Liver (tissue), 8 donors: ENCODE measurements at regions not wholly inside any gene's neighbourhood (a gene's known extent, or its start where the extent isn't known, plus 50 kb on each side); places are given as distances from the start of the nearest gene placed in this dataset.

Source experiments
- DNase-seq: peaks from one replicate; pipeline ENCODE4 v3.0.0-alpha.2; 2017; ENCODE audit warnings: low spot score
- H3K27ac ChIP-seq, 2 donors: one replicate each; pipeline ENCODE4 v1.7.0; 2013; ENCODE audit warnings: inconsistent platforms in 2 of 2, low read length in 2 of 2, control low read depth in 1 of 2, low read depth in 1 of 2, mild to moderate bottlenecking in 1 of 2
- H3K27me3 ChIP-seq, 4 donors: one replicate each; pipeline versions ENCODE4 v1.6.1 to v1.7.0; 2013; ENCODE audit warnings: low read length in 3 of 4, inconsistent platforms in 1 of 4, mild to moderate bottlenecking in 1 of 4, moderate library complexity in 1 of 4; ENCODE audit not compliant: control insufficient read depth in 4 of 4, insufficient read depth in 4 of 4
- H3K36me3 ChIP-seq, 4 donors: one replicate each; pipeline versions ENCODE4 v1.6.1 to v1.7.0; 2013; ENCODE audit warnings: low read length in 3 of 4, mild to moderate bottlenecking in 3 of 4, low read depth in 1 of 4, moderate library complexity in 1 of 4; ENCODE audit not compliant: control insufficient read depth in 4 of 4, insufficient read depth in 3 of 4
- H3K4me1 ChIP-seq, 4 donors: one replicate each; pipeline versions ENCODE4 v1.6.1 to v1.7.0; 2013; ENCODE audit warnings: low read length in 3 of 4, mild to moderate bottlenecking in 3 of 4, moderate library complexity in 1 of 4; ENCODE audit not compliant: control insufficient read depth in 4 of 4, insufficient read depth in 4 of 4
- H3K4me3 ChIP-seq, 3 donors: one replicate each; pipeline versions ENCODE4 v1.6.1 to v1.7.0; 2013; ENCODE audit warnings: low read length in 3 of 3, control low read depth in 1 of 3, low read depth in 1 of 3, mild to moderate bottlenecking in 1 of 3
- H3K9ac ChIP-seq, 2 donors: one replicate each; pipeline ENCODE4 v1.7.0; 2013; ENCODE audit warnings: low read length in 2 of 2, mild to moderate bottlenecking in 2 of 2, moderate library complexity in 2 of 2, control low read depth in 1 of 2, low read depth in 1 of 2
- H3K9me3 ChIP-seq, 4 donors: one replicate each; pipeline versions ENCODE4 v1.6.1 to v1.7.0; 2013; ENCODE audit warnings: low read length in 3 of 4; ENCODE audit not compliant: control insufficient read depth in 4 of 4
- ATF3 ChIP-seq: IDR thresholded peaks from 2 replicates; pipeline ENCODE4 v1.6.1; 2016; ENCODE audit warnings: antibody characterized with exemption
- CTCF ChIP-seq: fragments of 150-350 bp; IDR thresholded peaks from 2 replicates; pipeline ENCODE4 v1.5.1; 2017; ENCODE audit warnings: improper control_type of control experiment, low read depth, low read length; ENCODE audit not compliant: missing input control
- EGR1 ChIP-seq, 2 donors: IDR thresholded peaks; 2 replicates each; pipeline ENCODE4 v1.6.1; 2016 to 2018; ENCODE audit warnings: antibody characterized with exemption in 2 of 2, low read depth in 2 of 2
- FOXA1 ChIP-seq: IDR thresholded peaks from 2 replicates; pipeline ENCODE4 v1.6.1; 2016; ENCODE audit warnings: antibody characterized with exemption
- FOXA2 ChIP-seq: IDR thresholded peaks from 2 replicates; pipeline ENCODE4 v1.6.1; 2016; ENCODE audit warnings: antibody characterized with exemption
- HNF4A ChIP-seq, 2 donors: conservative IDR thresholded peaks; 2 replicates each; pipeline ENCODE4 v1.6.1; 2016; ENCODE audit warnings: antibody characterized with exemption in 2 of 2, mild to moderate bottlenecking in 2 of 2
- HNF4G ChIP-seq: IDR thresholded peaks from 2 replicates; pipeline ENCODE4 v1.6.1; 2016; ENCODE audit warnings: antibody characterized with exemption
- JUND ChIP-seq, 2 donors: IDR thresholded peaks; 2 replicates each; pipeline ENCODE4 v1.6.1; 2016; ENCODE audit warnings: antibody characterized with exemption in 2 of 2
- MAX ChIP-seq: IDR thresholded peaks from 2 replicates; pipeline ENCODE4 v1.6.1; 2016; ENCODE audit warnings: antibody characterized with exemption
- NR2F2 ChIP-seq: IDR thresholded peaks from 2 replicates; pipeline ENCODE4 v1.6.1; 2016; ENCODE audit warnings: antibody characterized with exemption
- RAD21 ChIP-seq, 2 donors: IDR thresholded peaks; 2 replicates each; pipeline ENCODE4 v1.6.1; 2016; ENCODE audit warnings: antibody characterized with exemption in 2 of 2, mild to moderate bottlenecking in 2 of 2
- REST ChIP-seq: IDR thresholded peaks from 2 replicates; pipeline ENCODE4 v1.6.1; 2016; ENCODE audit warnings: antibody characterized with exemption, mild to moderate bottlenecking
- RXRA ChIP-seq, 2 donors: IDR thresholded peaks; 2 replicates each; pipeline ENCODE4 v1.6.1; 2017 to 2018; ENCODE audit warnings: antibody characterized with exemption in 2 of 2, mild to moderate bottlenecking in 1 of 2
- SP1 ChIP-seq: IDR thresholded peaks from 2 replicates; pipeline ENCODE4 v1.6.1; 2018; ENCODE audit warnings: antibody characterized with exemption, mild to moderate bottlenecking
- TAF1 ChIP-seq: conservative IDR thresholded peaks from 2 replicates; pipeline ENCODE4 v1.6.1; 2016; ENCODE audit warnings: antibody characterized with exemption, mild to moderate bottlenecking
- YY1 ChIP-seq: IDR thresholded peaks from 2 replicates; pipeline ENCODE4 v1.6.1; 2016; ENCODE audit warnings: antibody characterized with exemption, mild to moderate bottlenecking
- ZBTB33 ChIP-seq: IDR thresholded peaks from 2 replicates; pipeline ENCODE4 v1.6.1; 2016; ENCODE audit warnings: antibody characterized with exemption
- WGBS: extraction: QIAGEN DNeasy Blood & Tissue Kit; methylation state at CpG from one replicate; pipeline ENCODE4 v1.1.7; 2013; 5-methylcytosine and 5-hydroxymethylcytosine counted together
- donor health status: healthy.
- donor health status: healthy.
- donor health status: healthy.
- donor health status: healthy.
- donor health status: healthy.

- TF ChIP-seq ATF3 (no peak), ZBTB33 (no peak), YY1 (no peak), SP1 (no peak), JUND (IDR thresholded peaks at IDR 0.05) (no peak), CTCF (no peak), HNF4G (no peak), MAX (no peak), TAF1 (no peak), FOXA1 (no peak), FOXA2 (no peak), HNF4A (conservative IDR thresholded peaks at IDR 0.05) (no peak), NR2F2 (no peak)
- H3K27me3 ChIP-seq, result no peaks in the 10 kb centered on the region
- DNase-seq, result no peak
- no peaks in the 10 kb centered on the region for H3K9me3 ChIP-seq
- no peak overlapping the region for H3K4me3 ChIP-seq
- 96% methylated on average over 7 of the region's 7 CpGs for WGBS
- no peak overlapping the region for H3K9ac ChIP-seq
- no peaks in the 10 kb centered on the region for H3K36me3 ChIP-seq
- no peak overlapping the region for H3K27ac ChIP-seq
- H3K4me1 ChIP-seq, result peaks cover 10 to 29% (median 13%) of the 10 kb centered on the region in 4 donors
Observed at GRCh38 chr4:140239311-140239710, 85.3 kb upstream of the MAML3 start.

- H3K4me3 ChIP-seq, result no peak overlapping the region
- whole genome bisulfite sequencing, result 29% methylated on average over 13 of the region's 13 CpGs
- H3K4me1 ChIP-seq, result peaks cover 10 to 29% (median 13%) of the 10 kb centered on the region in 4 donors
- H3K27me3 ChIP-seq, result no peaks in the 10 kb centered on the region
- peak overlapping the region; percentile 70 to 83 for H3K27ac ChIP-seq
- H3K36me3 ChIP-seq, result no peaks in the 10 kb centered on the region
- DNase-seq, result peak; percentile 46
- H3K9me3 ChIP-seq, result no peaks in the 10 kb centered on the region
- no peak overlapping the region for H3K9ac ChIP-seq
- peak; percentile 63 to 69 for TF ChIP-seq RAD21 (IDR thresholded peaks at IDR 0.05)
- peak; percentile 53 for TF ChIP-seq FOXA1
- peak; percentile 99 for TF ChIP-seq MAX
- TF ChIP-seq HNF4G, result peak; percentile 33
- peak; percentile 86 for TF ChIP-seq YY1
- peak; percentile 93 for TF ChIP-seq SP1
- TF ChIP-seq REST, result peak; percentile 78
- TF ChIP-seq CTCF, result no peak
- peak; percentile 98 for TF ChIP-seq EGR1 (IDR thresholded peaks at IDR 0.05; ENCODE audit: low read depth in 2 of 2)
- TF ChIP-seq HNF4A (conservative IDR thresholded peaks at IDR 0.05), result peak; percentile 71 to 75
- peak; percentile 67 for TF ChIP-seq ATF3
- TF ChIP-seq RXRA (IDR thresholded peaks at IDR 0.05), result peak; percentile 89 to 93
- TF ChIP-seq ZBTB33, result peak; percentile 90
Observed at GRCh38 chr4:140238351-140239056, 84.5 kb upstream of the MAML3 start.
